ENCODE measurements at regions not wholly inside any gene's neighbourhood (a gene's known extent, or its start where the extent isn't known, plus 50 kb on each side); places are given as distances from the start of the nearest gene placed in this dataset.

DNA sequence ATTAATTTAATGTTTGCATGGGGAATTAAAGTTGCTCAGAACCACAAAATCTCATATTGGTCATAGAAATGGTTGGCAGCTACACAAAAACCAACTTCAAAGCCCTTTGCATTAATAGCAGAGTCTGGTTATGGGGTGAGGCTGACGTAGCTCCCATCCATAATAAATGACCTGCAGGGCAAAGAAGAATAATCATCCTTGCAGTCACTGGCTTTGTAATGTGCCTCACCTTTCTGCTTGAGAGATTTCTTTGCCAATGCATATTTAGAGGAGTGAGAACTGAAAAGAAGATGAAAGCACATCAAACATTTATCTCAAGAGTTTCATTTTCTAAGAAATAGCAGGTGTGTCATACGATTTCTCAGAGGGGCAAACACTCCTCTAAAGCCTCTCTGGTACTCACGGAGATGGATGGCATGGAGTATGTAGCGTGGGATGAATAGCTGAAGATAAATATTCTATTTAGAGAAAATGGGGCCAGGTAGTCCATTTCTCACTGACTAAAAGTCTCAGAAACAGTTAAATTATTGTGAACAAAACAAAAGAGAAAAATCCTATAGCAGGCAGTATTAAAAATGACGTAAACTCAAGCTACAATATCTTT is 1491.9 kb downstream of the FAM181B start:
- TF ChIP-seq CTCF (conservative IDR thresholded peaks at IDR 0.05; ENCODE audit: low read length) (no peak), EZH2phosphoT487 (IDR thresholded peaks at IDR 0.05; ENCODE audit: borderline replicate concordance, low read depth, low read length) (no peak)
